ENCODE measurements at regions not wholly inside any gene's neighbourhood (a gene's known extent, or its start where the extent isn't known, plus 50 kb on each side); places are given as distances from the start of the nearest gene placed in this dataset.

GRCh38 chr17:77489239-77489892, 348.6 kb downstream of the SEC14L1 start:
- TF ChIP-seq POLR2A (IDR thresholded peaks at IDR 0.05), result no peak
- no peak for TF ChIP-seq CTCF (IDR thresholded peaks at IDR 0.05)

Measured in breast epithelium (tissue), 3 donors.